GM21825 (cell line): ENCODE measurements at regions not wholly inside any gene's neighbourhood (a gene's known extent, or its start where the extent isn't known, plus 50 kb on each side); places are given as distances from the start of the nearest gene placed in this dataset.

Experiments
- ATAC-seq: cut with Tn5 transposase; IDR thresholded peaks from one replicate; pipeline ENCODE4 v1.9.1; 2021; ENCODE audit warnings: mild to moderate bottlenecking, moderate library complexity; ENCODE audit not compliant: unreplicated experiment

DNA sequence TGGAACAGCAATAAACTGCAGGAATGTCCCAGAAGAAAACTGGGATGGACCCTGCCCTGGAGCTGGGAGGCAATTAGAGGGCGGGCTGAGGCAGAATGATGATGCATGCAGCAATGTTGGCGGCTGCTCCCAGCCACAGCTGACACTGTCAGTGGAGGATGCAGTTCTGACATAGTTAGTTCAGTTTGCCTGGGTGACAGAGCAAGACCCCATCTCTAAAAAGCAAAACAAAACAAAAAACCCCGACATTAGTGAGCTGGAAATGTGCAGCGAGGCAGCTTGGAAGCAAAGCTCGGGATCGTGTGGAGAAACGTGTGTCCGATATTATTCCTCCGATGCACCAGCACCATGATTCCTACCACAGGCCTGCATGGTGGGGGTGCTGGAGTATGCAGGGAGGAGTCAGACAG, 110.1 kb upstream of the UQCRFS1 start:
- ATAC-seq: no peak

- ATAC-seq: no peak
These were observed 110.7 kb upstream of the UQCRFS1 start for GRCh38 chr19:29323440-29324290.

GRCh38 chr19:29324291-29324680, 111.3 kb upstream of the UQCRFS1 start:
- ATAC-seq: no peak

DNA sequence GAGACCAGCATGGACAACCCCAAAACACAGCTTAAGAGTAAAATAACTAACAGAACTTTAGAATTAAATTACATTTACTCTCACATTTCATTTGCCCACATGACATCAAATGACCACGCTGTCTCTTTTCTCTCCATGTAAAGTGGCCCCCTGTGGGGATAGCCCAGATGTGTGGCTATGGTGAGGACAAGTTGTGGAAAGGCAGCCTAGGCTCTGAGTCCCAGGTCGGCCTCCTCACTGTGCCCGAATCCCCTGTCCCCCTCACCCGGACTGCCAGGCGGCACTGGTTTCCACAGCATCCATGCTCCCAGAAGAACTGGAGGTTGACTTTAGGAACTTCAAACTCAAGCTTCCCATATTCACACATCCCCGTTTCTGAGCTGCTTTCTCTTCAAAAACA, 111.8 kb upstream of the UQCRFS1 start:
- no peak for ATAC-seq

DNA sequence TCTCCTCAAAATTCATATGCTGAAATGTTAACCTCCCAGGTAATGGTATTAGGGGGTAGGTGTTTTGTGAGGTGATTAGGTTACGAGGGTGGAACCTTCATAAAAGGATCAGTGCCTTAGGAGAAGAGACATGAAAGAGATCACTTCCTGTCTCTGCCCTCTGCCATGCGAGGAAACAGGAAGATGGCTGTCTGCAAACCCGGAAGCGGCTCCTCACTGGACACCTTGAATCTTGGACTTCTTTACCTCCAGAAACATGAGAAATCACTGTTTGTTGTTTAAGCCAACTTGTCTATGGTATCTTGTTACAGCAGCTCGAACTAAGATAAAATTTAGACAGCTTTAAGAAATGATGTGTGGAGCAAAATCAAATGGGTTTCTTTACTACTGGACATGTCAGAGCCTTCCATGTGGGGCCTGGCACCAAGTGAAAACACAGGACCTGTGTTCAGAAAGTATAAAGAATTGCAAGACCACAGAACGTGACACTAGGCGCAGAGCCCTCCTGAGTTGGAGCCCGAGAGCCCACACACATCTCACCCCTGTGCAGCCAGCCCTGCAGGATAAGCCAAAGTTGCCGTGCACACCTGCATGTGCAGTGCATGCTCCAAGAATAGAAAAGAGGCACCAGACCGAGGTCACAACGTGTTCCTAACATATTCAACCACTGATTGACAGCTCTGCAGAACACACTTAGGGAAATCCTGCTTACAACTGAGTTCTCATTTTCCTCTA, 112.5 kb upstream of the UQCRFS1 start:
- no peak for ATAC-seq

DNA sequence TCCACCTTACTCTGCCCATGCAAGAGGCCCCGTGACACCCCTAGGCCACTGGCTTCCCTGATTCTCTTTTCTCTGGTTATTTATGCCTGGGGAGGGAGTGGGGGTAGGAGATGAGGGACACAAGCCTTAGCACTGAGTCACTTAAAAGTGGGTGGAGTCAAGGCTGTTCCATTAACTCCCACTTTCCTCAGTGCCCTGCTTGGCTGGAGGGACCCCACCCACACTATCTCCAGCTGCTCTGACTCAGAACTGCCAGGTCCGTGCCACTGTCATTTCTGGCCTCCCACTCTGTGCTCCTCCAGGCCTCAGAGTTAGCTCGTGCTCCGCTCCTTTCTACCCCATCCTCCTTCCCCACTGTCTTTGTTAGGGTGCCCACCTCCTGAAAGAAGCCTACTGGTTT, 113.4 kb upstream of the UQCRFS1 start:
- ATAC-seq: no peak

- ATAC-seq: no peak
These were observed 114.2 kb upstream of the UQCRFS1 start for GRCh38 chr19:29326849-29327840.

- ATAC-seq: no peak
These were observed 115.6 kb upstream of the UQCRFS1 start for GRCh38 chr19:29328586-29328985.

- no peak for ATAC-seq
These were observed 116.6 kb upstream of the UQCRFS1 start for GRCh38 chr19:29329460-29330134.

DNA sequence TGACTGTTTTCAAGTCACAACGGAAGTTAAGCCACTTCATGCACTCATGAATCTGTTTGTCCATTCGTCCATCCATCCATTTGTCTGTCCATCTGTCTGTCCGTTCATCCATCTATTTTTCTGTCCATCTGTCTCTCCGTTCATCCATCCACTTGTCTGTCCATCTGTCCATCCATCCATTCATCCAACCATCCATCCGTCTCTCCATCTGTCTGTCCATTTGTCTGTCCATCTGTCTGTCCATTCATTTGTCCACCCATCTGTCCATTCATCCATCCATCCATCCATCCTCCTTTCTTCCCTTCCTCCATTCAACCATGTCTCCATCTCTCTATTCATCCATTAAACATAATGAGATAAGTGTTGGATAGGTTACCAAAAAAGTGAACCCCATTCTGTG, 123.5 kb upstream of the UQCRFS1 start:
- ATAC-seq: no peak

DNA sequence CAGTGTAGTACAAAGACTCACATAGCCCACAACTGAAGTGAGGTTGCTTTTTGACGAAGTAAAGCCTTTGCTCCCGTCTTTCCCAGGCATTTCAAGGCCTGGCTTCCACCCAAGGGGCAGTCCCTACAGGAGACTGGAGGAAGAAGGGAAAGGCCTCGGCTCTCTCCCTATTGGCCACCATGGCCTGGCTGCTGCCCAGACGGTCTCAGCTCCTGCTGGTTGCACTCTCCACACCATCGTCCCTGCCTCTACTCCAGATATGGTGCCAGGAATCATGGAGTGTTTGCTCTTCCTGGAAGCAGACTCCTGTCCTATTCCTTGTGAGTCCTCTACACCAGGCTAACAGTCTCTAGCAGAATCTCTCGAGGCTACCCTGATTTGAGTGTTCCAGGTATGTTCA, 124.1 kb upstream of the UQCRFS1 start:
- ATAC-seq: no peak

- no peak for ATAC-seq
These were observed 125.5 kb upstream of the UQCRFS1 start for GRCh38 chr19:29338480-29338879.

DNA sequence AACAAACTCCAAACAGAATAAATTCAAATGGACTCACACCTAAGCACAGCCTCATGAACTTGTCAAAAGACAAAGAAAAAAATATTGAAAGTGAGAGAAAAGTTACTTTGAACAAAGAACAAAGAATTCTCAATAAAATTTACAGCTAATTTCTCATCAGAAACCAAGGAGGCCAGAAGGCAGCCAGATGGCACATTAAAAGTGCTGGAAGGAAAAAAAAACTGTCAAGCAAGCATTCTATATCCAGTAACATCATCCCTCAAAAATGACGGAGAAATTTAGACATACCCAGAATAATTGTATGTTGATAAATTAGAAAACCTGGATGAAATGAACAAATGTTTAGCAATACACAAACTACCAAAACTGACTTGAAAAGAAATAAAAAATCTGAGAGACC, 129.8 kb upstream of the UQCRFS1 start:
- ATAC-seq: no peak

DNA sequence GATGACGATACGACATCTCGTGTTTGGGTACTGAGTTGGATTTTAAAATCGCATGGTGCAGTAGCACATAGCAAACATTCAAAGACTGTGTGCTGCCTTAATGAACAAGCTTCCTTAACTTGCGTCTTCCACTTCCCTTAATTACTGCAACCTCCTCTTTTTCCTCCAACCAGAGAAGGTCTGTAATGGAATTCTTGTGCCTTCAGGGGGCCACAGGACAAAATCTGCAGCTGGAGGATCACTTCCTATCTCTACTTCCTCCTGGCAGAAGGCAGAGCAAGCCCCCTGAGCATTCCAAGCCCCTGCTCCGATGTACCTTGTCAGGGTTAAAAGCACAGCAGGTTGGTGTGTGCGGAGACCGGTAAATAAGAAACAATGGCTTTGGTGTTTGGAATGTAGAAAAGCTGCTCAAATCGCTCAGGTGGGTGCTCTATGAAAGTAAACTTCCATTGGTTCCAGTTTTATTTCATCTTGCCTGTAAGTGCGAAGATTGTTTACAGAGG, 151.3 kb upstream of the UQCRFS1 start:
- no peak for ATAC-seq

- ATAC-seq: no peak
These were observed 152.0 kb upstream of the UQCRFS1 start for GRCh38 chr19:29364999-29365398.

DNA sequence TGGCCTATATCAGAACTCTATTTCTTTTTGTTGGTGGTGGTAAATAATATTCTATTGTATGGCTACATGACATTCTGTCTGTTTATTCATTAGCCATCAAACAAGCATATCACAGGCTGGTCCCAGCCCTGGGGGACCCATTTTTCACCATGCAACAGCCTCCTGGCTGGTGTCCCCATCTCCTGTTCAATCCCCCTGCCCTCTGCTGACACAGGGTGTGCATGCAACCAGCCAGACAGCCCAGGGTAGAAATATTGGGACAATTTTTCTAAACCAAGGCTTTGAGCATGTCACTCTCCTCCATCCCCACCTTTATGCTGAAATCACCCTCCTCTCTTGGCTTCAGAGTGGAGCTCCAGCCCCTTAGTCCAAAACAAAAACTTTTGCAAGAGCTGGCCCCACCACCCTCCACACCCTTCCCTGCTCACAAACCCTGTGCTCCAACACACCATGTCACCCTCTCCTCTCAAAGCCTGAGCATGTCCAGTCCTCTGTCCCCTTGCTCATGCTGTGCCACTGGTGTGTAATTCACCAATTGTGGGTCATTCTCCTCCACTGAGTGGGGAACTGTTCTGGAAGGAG, 153.0 kb upstream of the UQCRFS1 start:
- ATAC-seq: no peak

DNA sequence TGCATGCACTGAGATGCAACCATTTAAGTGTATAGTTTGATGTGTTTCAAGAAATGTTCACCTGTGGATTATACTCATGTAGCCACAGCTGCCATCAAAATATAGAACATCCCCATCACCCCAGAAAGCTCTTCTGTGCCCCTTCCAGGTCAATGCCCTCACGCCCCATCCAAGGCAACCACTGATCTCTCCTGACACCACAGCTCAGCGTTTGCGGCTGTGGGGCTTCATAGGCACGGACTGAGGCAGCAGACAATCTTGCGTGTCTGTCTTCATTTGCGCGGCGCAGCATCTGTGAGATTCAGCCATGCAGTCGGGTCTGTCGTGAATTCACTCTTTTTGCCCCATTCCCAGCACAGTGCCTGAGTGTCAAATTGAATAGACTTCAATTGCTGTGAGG, 153.8 kb upstream of the UQCRFS1 start:
- ATAC-seq: no peak

GRCh38 chr19:29367791-29368222, 154.9 kb upstream of the UQCRFS1 start:
- ATAC-seq: no peak

- no peak for ATAC-seq
These were observed 155.5 kb upstream of the VSTM2B start for GRCh38 chr19:29370276-29370675.
